A204.1 (cell line): ENCODE measurements at regions not wholly inside any gene's neighbourhood (a gene's known extent, or its start where the extent isn't known, plus 50 kb on each side); places are given as distances from the start of the nearest gene placed in this dataset.
"Not testable (repeated sequence)": the region's sequence is repeated elsewhere in the genome, so short reads cannot be mapped to it uniquely, and the experiment has no call there.

ENCODE experiments used
- FAIRE-seq: peaks from 2 replicates; lab custom pipeline; 2012; peaks lifted over from hg19 to GRCh38; lab: Jason Lieb, UNC

DNA sequence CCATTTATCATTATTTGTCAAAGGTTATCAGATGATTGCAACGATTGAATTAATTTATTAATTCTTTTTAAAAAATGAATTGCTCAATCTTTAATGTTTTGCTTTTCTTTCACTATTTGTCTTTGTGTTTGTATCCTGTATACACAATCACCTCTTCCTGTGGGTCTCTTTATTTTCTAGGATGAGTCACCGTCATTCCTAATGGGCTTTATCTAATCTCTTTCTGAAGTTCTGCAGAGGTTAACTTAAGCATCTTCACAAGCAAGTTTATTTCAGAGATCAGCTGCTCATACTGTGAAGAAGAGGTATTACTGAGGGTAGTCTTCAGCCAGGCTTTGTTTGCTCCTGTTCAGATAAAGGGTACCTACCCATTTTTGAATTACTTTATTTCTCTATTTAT, 323.9 kb downstream of the NNT start:
- FAIRE-seq: no peak

GRCh38 chr5:43920422-43920821, 317.4 kb downstream of the NNT start:
- FAIRE-seq: no peak

- no peak for FAIRE-seq
Observed at GRCh38 chr5:43917925-43918324, 314.9 kb downstream of the NNT start.

GRCh38 chr5:43903129-43903528, 300.1 kb downstream of the NNT start:
- FAIRE-seq: no peak

GRCh38 chr5:43900974-43901373, 298.0 kb downstream of the NNT start:
- no peak for FAIRE-seq

- no peak for FAIRE-seq
Observed at GRCh38 chr5:43895876-43896275, 292.9 kb downstream of the NNT start.

DNA sequence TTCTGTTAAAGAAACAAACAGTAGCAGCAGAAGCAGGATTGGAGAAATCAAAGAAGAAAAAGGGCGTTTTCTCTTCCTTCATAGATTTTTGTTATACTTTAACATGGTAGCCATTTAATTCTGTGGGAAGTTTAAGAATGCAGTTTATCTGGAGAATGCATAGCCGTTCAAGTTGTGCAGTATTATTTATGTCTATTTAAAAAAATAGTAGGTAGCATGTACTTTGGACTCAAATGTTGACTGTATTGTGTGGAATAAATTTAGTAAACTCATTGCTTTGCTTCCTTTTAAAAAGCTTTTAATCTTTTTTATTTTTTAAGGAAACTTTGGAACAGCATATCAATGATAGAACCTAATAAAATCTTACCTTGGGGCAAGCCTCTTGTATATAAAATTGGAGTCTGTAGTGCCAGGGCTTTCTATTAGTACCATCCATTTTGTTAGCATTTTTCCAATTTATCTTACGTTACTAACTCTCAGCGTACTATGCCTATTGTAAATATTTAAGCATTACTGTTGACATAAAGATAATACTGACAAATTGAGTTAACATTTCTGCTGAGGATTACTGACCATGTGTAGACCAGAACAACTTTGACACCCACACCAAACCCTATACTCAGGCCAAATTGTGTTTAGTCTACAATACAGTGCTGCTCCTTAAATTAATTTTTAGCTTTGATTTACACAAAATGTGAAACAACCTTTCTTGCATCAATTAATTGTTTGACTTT, 291.1 kb downstream of the NNT start:
- FAIRE-seq: no peak

DNA sequence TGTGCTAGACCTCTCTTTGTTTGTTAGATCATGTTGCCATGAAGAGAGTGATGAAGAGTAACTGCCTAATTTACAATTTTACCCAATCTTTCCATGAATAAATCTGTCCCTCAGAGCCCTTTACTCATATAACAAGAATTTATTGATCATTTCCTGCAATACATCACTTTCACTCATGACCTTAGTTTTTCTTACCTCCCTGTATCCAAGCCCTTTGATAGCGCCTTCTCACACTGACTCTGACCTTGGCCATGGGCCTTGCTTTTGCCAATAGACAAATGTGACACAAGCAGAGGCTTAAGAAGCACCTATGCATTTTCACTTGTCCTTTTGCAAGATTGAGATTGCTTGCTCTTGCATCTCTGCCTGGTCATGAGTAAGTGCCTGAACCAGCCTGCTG, 288.1 kb downstream of the NNT start:
- FAIRE-seq: no peak

DNA sequence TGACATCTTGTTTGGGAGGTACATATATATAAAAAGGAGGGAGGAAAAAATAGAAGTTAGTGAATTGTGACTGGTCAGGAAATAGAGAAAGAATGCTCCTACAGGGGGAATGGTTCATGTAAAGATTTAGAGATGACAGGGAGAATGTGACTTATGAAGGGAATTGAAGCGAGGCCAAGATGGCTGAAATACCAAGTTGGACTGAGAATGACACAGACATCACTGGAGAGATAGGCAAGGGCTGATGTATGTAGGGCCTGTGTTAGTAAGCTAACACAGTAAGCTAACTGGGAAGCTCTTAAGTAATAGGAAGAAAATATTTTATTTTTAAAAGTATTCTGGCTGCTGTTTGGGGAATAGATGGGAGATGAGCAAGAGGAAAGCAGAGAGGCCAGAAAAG, 286.3 kb downstream of the NNT start:
- no peak for FAIRE-seq

GRCh38 chr5:43875741-43876140, 272.8 kb downstream of the NNT start:
- FAIRE-seq: no peak

GRCh38 chr5:43874772-43875171, 271.8 kb downstream of the NNT start:
- FAIRE-seq: no peak

DNA sequence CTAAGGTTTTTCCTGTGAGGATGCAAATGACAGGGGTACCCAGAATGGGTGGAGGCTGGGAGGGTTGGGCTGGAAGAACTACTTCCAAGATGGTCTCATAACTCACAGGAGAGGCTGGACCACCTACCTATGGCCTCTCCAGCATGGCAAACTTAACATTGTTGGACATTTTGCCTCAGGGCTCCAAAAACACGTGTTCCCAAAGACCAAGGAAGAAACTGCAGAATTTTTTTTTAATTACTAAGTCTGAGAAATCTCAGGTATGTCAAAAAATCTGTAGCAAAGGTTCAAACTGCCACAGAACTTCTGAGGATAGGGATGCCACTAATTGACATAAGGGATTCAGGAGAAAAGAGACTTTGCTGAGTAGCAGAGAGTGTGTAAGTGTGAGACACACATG, 270.8 kb downstream of the NNT start:
- no peak for FAIRE-seq

- FAIRE-seq: no peak
Observed at GRCh38 chr5:43859309-43859708, 256.3 kb downstream of the NNT start.

DNA sequence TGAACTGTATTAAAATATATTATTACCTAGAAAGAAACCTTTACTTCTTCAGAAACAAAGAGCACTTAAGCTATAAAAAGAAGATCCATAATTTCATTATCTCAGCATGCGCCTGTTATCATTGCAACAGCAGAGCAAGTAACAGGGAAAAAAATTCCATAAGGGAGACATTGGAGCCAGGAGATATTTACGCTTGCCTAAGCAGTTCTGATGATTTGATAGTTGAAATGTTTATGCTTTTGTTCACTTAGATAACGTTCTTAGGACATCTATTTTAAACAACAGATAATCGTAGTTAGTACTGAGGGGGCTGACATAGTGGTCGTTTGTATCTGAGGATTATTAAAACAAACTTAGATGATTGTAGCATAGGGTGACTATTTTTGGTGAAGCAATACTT, 252.5 kb downstream of the NNT start:
- FAIRE-seq: no peak

- FAIRE-seq: no peak
Observed at GRCh38 chr5:43854697-43855292, 251.8 kb downstream of the NNT start.

- FAIRE-seq: no peak
Observed at GRCh38 chr5:43852279-43852678, 249.3 kb downstream of the NNT start.

- FAIRE-seq: no peak
Observed at GRCh38 chr5:43851741-43852140, 248.8 kb downstream of the NNT start.

DNA sequence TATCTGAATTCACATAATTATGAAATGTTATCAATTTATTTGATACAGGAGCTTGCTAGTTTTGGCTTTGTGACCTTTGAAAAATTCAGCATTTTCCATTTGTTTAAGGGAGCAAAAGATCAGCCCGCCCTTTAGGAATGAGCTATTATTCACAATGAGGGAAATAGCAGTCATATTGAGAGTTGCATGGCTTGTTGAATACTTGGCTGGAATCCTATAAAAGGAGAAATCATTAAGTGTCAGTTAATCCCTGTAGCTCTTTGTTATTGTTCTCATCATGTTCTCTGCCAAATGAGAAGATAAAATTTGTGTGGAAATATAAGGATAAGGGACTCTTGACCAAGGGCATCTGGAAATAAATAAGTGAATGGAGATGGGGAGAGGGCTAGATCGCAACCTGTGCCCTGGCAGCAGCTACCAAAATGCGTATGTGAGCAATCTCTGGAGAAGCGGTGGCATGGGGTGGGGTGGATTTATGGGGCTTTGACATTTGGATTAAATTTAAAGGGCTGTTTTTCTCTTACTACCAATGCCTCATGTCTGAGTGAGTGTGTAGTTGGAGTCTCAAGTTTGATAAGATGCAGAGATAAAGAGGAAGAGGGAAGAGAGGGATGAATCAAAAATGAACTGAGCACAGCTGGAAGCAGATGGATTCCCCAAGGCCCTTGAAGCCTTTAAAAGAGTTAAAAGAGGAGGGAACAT, 237.6 kb downstream of the NNT start:
- no peak for FAIRE-seq

GRCh38 chr5:43839218-43839617, 236.2 kb downstream of the NNT start:
- no peak for FAIRE-seq

DNA sequence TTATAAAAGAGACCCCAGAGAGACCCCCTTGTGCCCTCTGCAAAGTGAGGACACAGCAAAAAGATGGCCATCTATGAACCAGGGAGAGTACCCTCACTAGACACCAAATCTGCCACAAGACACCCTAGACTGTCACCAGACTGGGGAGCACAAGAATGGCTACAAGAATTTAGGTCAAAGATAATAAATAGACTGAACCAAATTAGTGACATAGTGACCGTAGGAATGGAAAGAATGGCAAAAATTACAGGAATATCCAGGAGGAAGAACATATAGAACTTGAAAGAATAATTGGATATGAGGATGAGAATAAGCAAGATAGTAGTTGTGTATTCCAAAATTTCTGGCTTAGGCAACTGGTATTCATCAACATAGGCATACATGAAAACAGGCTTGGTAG, 235.0 kb downstream of the NNT start:
- no peak for FAIRE-seq

DNA sequence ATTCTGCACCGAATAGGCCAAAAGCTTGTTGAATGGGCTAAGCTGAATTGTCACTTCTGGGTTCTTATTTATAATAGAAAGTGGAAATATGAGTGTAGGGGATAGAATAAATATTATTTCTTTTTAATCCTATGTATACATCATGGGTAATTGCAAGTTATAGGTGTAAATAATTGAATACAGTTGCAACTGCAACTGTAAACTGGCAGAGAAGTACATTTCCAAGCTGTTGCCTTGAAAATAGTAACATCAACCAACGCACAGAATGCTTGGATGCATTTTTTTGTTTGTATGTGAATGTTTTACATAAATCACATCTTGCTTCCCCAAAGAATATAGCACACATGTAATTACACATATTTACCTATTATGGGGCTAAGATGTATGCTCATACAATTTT, 234.1 kb downstream of the NNT start:
- FAIRE-seq: no peak

- FAIRE-seq: no peak
Observed at GRCh38 chr5:43833961-43834360, 231.0 kb downstream of the NNT start.

- not testable (repeated sequence) for FAIRE-seq
Observed at GRCh38 chr5:43824325-43824964, 221.5 kb downstream of the NNT start.
